ENCODE measurements at regions not wholly inside any gene's neighbourhood (a gene's known extent, or its start where the extent isn't known, plus 50 kb on each side); places are given as distances from the start of the nearest gene placed in this dataset.
A peak's percentile ranks its signal among the peaks of the same experiment; 100 is the strongest.

DNA sequence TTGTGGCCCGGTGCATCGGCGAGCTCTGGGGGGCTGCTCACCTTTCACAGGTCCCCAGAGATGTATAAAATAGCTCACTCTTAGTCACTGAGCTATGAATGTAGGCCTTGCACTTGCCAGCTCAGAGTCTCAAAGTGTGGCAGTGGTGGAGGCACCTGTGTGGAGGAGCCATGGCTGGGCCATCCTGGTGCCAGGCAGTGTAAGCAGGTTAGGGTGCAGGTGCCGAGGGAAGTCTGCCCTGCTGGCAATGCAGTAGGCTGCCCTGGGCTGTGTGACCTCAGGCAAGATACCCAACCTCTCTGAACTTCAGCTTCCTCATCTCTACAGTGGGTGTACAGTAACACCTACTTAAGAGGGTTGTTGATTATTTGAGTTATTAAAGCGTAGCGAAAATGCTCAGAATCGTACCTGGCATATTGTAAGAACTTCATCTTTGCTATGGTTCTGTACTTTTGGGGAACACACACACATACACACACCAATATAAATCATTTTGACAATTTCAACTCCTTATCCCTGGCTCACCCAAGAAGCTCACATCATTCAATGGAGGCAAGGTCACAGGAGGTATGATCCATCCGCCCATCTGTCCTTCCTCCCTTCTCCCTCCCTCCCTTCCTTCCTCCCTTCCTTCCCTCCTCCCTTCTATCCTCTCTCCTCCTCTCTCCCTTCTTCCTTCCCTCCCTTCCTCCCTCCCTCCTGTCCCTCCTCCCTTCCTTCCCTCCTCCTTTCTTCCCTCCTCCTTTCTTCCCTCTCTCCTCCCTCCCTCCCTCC, 66.8 kb upstream of the STX16 start:
- H3K9me3 ChIP-seq (ENCODE audit: control insufficient read depth, insufficient read depth, low read depth, low read length): no peaks in the 10 kb centered on the region
- POLR2A ChIA-PET: no interaction called here
- CTCF ChIA-PET: interaction anchor here (0.6 kb wide), 2 partner anchors 129 to 376 kb away, joined by 3 read pairs; no protein-coding TSS in a partner anchor
- TF ChIP-seq ZNF366 (tag by site-specific recombination; conservative IDR thresholded peaks at IDR 0.05) (peak; percentile 67), ZNF544 (tag by site-specific recombination; IDR thresholded peaks at IDR 0.05) (no peak), ZNF571 (tag by site-specific recombination; IDR thresholded peaks at IDR 0.05) (no peak)
- no peaks in the 10 kb centered on the region for H3K4me1 ChIP-seq (ENCODE audit: control insufficient read depth, insufficient read depth, low read length)
- H3K27ac ChIP-seq (ENCODE audit: extremely low read depth, low read depth, low read length): no peak overlapping the region
- H3K36me3 ChIP-seq (ENCODE audit: control insufficient read depth in 2 of 2, insufficient read depth in 1 of 2, low read length in 2 of 2): no peaks in the 10 kb centered on the region
- no peak overlapping the region for H3K4me3 ChIP-seq (ENCODE audit: low read depth, low read length)

DNA sequence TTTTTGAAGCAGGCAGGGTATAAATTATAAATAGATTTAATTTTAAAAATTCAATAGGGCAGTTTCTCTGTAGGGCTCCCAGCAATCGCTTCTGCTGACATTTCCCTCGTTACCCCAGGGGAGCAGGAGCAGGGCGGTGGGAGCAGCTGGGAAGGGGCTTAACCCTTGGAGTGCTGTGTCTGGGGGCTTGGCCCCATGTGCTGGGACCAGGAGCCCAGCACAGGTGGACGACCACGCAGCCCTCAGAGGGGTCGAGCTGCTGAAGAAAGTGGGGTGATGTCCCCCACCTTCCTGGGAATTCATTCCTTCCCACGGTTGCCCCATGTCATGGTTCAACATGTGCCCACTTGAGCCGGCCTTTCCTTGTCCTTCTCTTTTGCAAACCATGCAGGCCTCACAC, 67.5 kb upstream of the STX16 start:
- TF ChIP-seq ZNF292 (tag by site-specific recombination; IDR thresholded peaks at IDR 0.05; ENCODE audit: borderline replicate concordance, low read depth) (no peak), YY2 (tag by site-specific recombination; IDR thresholded peaks at IDR 0.05) (no peak), KLF9 (tag by site-specific recombination; IDR thresholded peaks at IDR 0.05; ENCODE audit: low read depth) (no peak), ZNF48 (tag by site-specific recombination; IDR thresholded peaks at IDR 0.05) (no peak), KLF16 (tag by site-specific recombination; IDR thresholded peaks at IDR 0.05) (no peak), ZNF623 (tag by site-specific recombination; IDR thresholded peaks at IDR 0.05) (no peak), SP3 (tag by site-specific recombination; IDR thresholded peaks at IDR 0.05) (no peak)
- TF ChIP-seq, protein P1, sequence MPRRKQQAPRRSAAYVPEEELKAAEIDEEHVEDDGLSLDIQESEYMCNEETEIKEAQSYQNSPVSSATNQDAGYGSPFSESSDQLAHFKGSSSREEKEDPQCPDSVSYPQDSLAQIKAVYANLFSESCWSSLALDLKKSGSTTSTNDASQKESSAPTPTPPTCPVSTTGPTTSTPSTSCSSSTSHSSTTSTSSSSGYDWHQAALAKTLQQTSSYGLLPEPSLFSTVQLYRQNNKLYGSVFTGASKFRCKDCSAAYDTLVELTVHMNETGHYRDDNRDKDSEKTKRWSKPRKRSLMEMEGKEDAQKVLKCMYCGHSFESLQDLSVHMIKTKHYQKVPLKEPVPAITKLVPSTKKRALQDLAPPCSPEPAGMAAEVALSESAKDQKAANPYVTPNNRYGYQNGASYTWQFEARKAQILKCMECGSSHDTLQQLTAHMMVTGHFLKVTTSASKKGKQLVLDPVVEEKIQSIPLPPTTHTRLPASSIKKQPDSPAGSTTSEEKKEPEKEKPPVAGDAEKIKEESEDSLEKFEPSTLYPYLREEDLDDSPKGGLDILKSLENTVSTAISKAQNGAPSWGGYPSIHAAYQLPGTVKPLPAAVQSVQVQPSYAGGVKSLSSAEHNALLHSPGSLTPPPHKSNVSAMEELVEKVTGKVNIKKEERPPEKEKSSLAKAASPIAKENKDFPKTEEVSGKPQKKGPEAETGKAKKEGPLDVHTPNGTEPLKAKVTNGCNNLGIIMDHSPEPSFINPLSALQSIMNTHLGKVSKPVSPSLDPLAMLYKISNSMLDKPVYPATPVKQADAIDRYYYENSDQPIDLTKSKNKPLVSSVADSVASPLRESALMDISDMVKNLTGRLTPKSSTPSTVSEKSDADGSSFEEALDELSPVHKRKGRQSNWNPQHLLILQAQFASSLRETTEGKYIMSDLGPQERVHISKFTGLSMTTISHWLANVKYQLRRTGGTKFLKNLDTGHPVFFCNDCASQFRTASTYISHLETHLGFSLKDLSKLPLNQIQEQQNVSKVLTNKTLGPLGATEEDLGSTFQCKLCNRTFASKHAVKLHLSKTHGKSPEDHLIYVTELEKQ (tag by site-specific recombination; IDR thresholded peaks at IDR 0.05; ENCODE audit: borderline replicate concordance): no peak
- POLR2A ChIA-PET: no interaction called here

DNA sequence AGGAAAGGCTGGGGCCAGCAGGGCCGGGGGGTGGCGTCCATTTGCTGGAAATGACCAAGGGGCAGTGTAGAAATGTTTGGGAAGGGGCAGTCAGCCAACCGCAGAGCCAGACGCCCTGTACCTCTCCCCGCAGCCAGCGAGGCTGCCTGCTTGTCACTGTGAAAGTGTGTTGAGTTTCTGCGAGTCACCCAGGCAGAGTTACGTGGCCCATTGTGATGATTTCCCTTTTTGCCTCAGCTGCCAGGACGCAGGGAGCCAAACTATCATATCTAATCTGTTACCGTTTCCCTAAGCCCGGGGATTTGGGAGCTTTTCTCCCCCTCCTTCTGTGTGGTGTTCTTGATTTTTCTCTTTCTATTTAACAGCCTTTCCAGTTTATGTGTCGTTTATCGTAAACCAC, 67.9 kb upstream of the STX16 start:
- Histone ChIP-seq H3K36me3 (ENCODE audit: control insufficient read depth in 2 of 2, insufficient read depth in 1 of 2, low read length in 2 of 2) (no peaks in the 10 kb centered on the region), H3K27ac (ENCODE audit: extremely low read depth, low read depth, low read length) (no peak overlapping the region), H3K4me3 (ENCODE audit: low read depth, low read length) (no peak overlapping the region), H3K4me1 (ENCODE audit: control insufficient read depth, insufficient read depth, low read length) (no peaks in the 10 kb centered on the region), H3K9me3 (ENCODE audit: control insufficient read depth, insufficient read depth, low read depth, low read length) (no peaks in the 10 kb centered on the region)
- ChIA-PET POLR2A (no interaction called here), CTCF (no interaction called here)
- TF ChIP-seq, protein P2, sequence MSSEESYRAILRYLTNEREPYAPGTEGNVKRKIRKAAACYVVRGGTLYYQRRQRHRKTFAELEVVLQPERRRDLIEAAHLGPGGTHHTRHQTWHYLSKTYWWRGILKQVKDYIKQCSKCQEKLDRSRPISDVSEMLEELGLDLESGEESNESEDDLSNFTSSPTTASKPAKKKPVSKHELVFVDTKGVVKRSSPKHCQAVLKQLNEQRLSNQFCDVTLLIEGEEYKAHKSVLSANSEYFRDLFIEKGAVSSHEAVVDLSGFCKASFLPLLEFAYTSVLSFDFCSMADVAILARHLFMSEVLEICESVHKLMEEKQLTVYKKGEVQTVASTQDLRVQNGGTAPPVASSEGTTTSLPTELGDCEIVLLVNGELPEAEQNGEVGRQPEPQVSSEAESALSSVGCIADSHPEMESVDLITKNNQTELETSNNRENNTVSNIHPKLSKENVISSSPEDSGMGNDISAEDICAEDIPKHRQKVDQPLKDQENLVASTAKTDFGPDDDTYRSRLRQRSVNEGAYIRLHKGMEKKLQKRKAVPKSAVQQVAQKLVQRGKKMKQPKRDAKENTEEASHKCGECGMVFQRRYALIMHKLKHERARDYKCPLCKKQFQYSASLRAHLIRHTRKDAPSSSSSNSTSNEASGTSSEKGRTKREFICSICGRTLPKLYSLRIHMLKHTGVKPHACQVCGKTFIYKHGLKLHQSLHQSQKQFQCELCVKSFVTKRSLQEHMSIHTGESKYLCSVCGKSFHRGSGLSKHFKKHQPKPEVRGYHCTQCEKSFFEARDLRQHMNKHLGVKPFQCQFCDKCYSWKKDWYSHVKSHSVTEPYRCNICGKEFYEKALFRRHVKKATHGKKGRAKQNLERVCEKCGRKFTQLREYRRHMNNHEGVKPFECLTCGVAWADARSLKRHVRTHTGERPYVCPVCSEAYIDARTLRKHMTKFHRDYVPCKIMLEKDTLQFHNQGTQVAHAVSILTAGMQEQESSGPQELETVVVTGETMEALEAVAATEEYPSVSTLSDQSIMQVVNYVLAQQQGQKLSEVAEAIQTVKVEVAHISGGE (tag by site-specific recombination; conservative IDR thresholded peaks at IDR 0.05; ENCODE audit: low read depth): no peak
- TF ChIP-seq OVOL3 (tag by site-specific recombination; IDR thresholded peaks at IDR 0.05) (no peak), ZNF544 (tag by site-specific recombination; IDR thresholded peaks at IDR 0.05) (no peak), ZNF155 (tag by site-specific recombination; IDR thresholded peaks at IDR 0.05) (no peak), ZNF302 (tag by site-specific recombination; IDR thresholded peaks at IDR 0.05; ENCODE audit: low read depth) (no peak), IKZF3 (tag by site-specific recombination; IDR thresholded peaks at IDR 0.05) (no peak), ZNF157 (tag by site-specific recombination; IDR thresholded peaks at IDR 0.05) (no peak), HOXC10 (CRISPR knock-in tag; IDR thresholded peaks at IDR 0.05) (no peak), YY1 (tag by site-specific recombination; IDR thresholded peaks at IDR 0.05) (no peak), REPIN1 (tag by site-specific recombination; IDR thresholded peaks at IDR 0.05; ENCODE audit: low read depth) (no peak)
- TF ChIP-seq, protein P3, sequence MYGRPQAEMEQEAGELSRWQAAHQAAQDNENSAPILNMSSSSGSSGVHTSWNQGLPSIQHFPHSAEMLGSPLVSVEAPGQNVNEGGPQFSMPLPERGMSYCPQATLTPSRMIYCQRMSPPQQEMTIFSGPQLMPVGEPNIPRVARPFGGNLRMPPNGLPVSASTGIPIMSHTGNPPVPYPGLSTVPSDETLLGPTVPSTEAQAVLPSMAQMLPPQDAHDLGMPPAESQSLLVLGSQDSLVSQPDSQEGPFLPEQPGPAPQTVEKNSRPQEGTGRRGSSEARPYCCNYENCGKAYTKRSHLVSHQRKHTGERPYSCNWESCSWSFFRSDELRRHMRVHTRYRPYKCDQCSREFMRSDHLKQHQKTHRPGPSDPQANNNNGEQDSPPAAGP (tag by site-specific recombination; IDR thresholded peaks at IDR 0.05): no peak
- TF ChIP-seq, protein P4, sequence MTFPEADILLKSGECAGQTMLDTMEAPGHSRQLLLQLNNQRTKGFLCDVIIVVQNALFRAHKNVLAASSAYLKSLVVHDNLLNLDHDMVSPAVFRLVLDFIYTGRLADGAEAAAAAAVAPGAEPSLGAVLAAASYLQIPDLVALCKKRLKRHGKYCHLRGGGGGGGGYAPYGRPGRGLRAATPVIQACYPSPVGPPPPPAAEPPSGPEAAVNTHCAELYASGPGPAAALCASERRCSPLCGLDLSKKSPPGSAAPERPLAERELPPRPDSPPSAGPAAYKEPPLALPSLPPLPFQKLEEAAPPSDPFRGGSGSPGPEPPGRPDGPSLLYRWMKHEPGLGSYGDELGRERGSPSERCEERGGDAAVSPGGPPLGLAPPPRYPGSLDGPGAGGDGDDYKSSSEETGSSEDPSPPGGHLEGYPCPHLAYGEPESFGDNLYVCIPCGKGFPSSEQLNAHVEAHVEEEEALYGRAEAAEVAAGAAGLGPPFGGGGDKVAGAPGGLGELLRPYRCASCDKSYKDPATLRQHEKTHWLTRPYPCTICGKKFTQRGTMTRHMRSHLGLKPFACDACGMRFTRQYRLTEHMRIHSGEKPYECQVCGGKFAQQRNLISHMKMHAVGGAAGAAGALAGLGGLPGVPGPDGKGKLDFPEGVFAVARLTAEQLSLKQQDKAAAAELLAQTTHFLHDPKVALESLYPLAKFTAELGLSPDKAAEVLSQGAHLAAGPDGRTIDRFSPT (tag by site-specific recombination; IDR thresholded peaks at IDR 0.05): no peak

More for the DNA sequence above, 67.5 kb upstream of the STX16 start:
- CTCF ChIA-PET: no interaction called here
- H3K4me1 ChIP-seq (ENCODE audit: control insufficient read depth, insufficient read depth, low read length): no peaks in the 10 kb centered on the region
- no peaks in the 10 kb centered on the region for H3K9me3 ChIP-seq (ENCODE audit: control insufficient read depth, insufficient read depth, low read depth, low read length)
- H3K36me3 ChIP-seq (ENCODE audit: control insufficient read depth in 2 of 2, insufficient read depth in 1 of 2, low read length in 2 of 2): no peaks in the 10 kb centered on the region
- no peak overlapping the region for H3K4me3 ChIP-seq (ENCODE audit: low read depth, low read length)
- no peak overlapping the region for H3K27ac ChIP-seq (ENCODE audit: extremely low read depth, low read depth, low read length)

All from HEK293 (cell line).